Gastrocnemius medialis (tissue), 4 donors: ENCODE measurements at regions not wholly inside any gene's neighbourhood (a gene's known extent, or its start where the extent isn't known, plus 50 kb on each side); places are given as distances from the start of the nearest gene placed in this dataset.

Experiments used
- CTCF ChIP-seq, 5 experiments: fragments of 450-650 bp in 3 of 5; fragments of 200-600 bp in 2 of 5; sonication (generic) in 2 of 5; IDR thresholded peaks in 4 of 5; conservative IDR thresholded peaks in 1 of 5; 1 replicate in 4 of 5; 2 replicates in 1 of 5; pipeline ENCODE4 v1.5.1; 2016 to 2019; ENCODE audit warnings: antibody characterized with exemption in 5 of 5, mild to moderate bottlenecking in 3 of 5, moderate library complexity in 3 of 5
- POLR2A ChIP-seq, 2 donors: fragments of 450-650 bp; IDR thresholded peaks; one replicate each; pipeline ENCODE4 v1.6.1; 2017; ENCODE audit warnings: antibody characterized with exemption in 2 of 2, mild to moderate bottlenecking in 2 of 2, moderate library complexity in 2 of 2

GRCh38 chr10:7094781-7095180, 316.1 kb downstream of the SFMBT2 start:
- no peak for TF ChIP-seq CTCF (IDR thresholded peaks at IDR 0.05 in 4 of 5, conservative IDR thresholded peaks at IDR 0.05 in 1 of 5)
- no peak for TF ChIP-seq POLR2A (IDR thresholded peaks at IDR 0.05)
